ENCODE measurements at regions not wholly inside any gene's neighbourhood (a gene's known extent, or its start where the extent isn't known, plus 50 kb on each side); places are given as distances from the start of the nearest gene placed in this dataset.

GRCh38 chr15:29452881-29453731 is 183.5 kb upstream of the NSMCE3 start:
- Histone ChIP-seq H3K4me3 (ENCODE audit: low read length) (no peak overlapping the region), H3K27ac (ENCODE audit: low read length) (no peak overlapping the region), H3K4me1 (ENCODE audit: control insufficient read depth, low read depth, low read length) (peaks cover 4% of the 10 kb centered on the region), H3K9ac (ENCODE audit: low read length) (no peak overlapping the region), H3K36me3 (ENCODE audit: control insufficient read depth, low read depth, low read length) (no peaks in the 10 kb centered on the region), H3K27me3 (ENCODE audit: control insufficient read depth, insufficient read depth, low read length) (no peaks in the 10 kb centered on the region), H3K9me3 (ENCODE audit: control insufficient read depth, low read depth, low read length) (no peaks in the 10 kb centered on the region)

- Histone ChIP-seq H3K4me3 (ENCODE audit: low read length) (no peak overlapping the region), H3K4me1 (ENCODE audit: control insufficient read depth, low read depth, low read length) (peaks cover 4% of the 10 kb centered on the region), H3K36me3 (ENCODE audit: control insufficient read depth, low read depth, low read length) (no peaks in the 10 kb centered on the region), H3K9me3 (ENCODE audit: control insufficient read depth, low read depth, low read length) (no peaks in the 10 kb centered on the region), H3K9ac (ENCODE audit: low read length) (no peak overlapping the region), H3K27me3 (ENCODE audit: control insufficient read depth, insufficient read depth, low read length) (no peaks in the 10 kb centered on the region), H3K27ac (ENCODE audit: low read length) (no peak overlapping the region)
Measured at GRCh38 chr15:29451201-29451781, 181.7 kb upstream of the NSMCE3 start.

GRCh38 chr15:29449136-29449535 is 179.5 kb upstream of the NSMCE3 start:
- Histone ChIP-seq H3K9me3 (ENCODE audit: control insufficient read depth, low read depth, low read length) (no peaks in the 10 kb centered on the region), H3K9ac (ENCODE audit: low read length) (no peak overlapping the region), H3K36me3 (ENCODE audit: control insufficient read depth, low read depth, low read length) (no peaks in the 10 kb centered on the region), H3K27me3 (ENCODE audit: control insufficient read depth, insufficient read depth, low read length) (no peaks in the 10 kb centered on the region), H3K4me3 (ENCODE audit: low read length) (no peak overlapping the region), H3K4me1 (ENCODE audit: control insufficient read depth, low read depth, low read length) (peaks cover 4% of the 10 kb centered on the region), H3K27ac (ENCODE audit: low read length) (no peak overlapping the region)

GRCh38 chr15:29448320-29448719 is 178.7 kb upstream of the NSMCE3 start:
- Histone ChIP-seq H3K4me3 (ENCODE audit: low read length) (no peak overlapping the region), H3K9me3 (ENCODE audit: control insufficient read depth, low read depth, low read length) (no peaks in the 10 kb centered on the region), H3K27me3 (ENCODE audit: control insufficient read depth, insufficient read depth, low read length) (no peaks in the 10 kb centered on the region), H3K27ac (ENCODE audit: low read length) (no peak overlapping the region), H3K9ac (ENCODE audit: low read length) (no peak overlapping the region), H3K36me3 (ENCODE audit: control insufficient read depth, low read depth, low read length) (no peaks in the 10 kb centered on the region), H3K4me1 (ENCODE audit: control insufficient read depth, low read depth, low read length) (peaks cover 4% of the 10 kb centered on the region)

GRCh38 chr15:29446480-29446879 is 176.9 kb upstream of the NSMCE3 start:
- Histone ChIP-seq H3K9ac (ENCODE audit: low read length) (no peak overlapping the region), H3K36me3 (ENCODE audit: control insufficient read depth, low read depth, low read length) (no peaks in the 10 kb centered on the region), H3K4me1 (ENCODE audit: control insufficient read depth, low read depth, low read length) (no peaks in the 10 kb centered on the region), H3K27me3 (ENCODE audit: control insufficient read depth, insufficient read depth, low read length) (no peaks in the 10 kb centered on the region), H3K4me3 (ENCODE audit: low read length) (no peak overlapping the region), H3K9me3 (ENCODE audit: control insufficient read depth, low read depth, low read length) (no peaks in the 10 kb centered on the region), H3K27ac (ENCODE audit: low read length) (no peak overlapping the region)

GRCh38 chr15:29442532-29442931 is 172.9 kb upstream of the NSMCE3 start:
- H3K36me3 ChIP-seq (ENCODE audit: control insufficient read depth, low read depth, low read length): no peaks in the 10 kb centered on the region
- no peak overlapping the region for H3K4me3 ChIP-seq (ENCODE audit: low read length)
- H3K27ac ChIP-seq (ENCODE audit: low read length): no peak overlapping the region
- no peaks in the 10 kb centered on the region for H3K4me1 ChIP-seq (ENCODE audit: control insufficient read depth, low read depth, low read length)
- no peak overlapping the region for H3K9ac ChIP-seq (ENCODE audit: low read length)
- H3K27me3 ChIP-seq (ENCODE audit: control insufficient read depth, insufficient read depth, low read length): no peaks in the 10 kb centered on the region
- no peaks in the 10 kb centered on the region for H3K9me3 ChIP-seq (ENCODE audit: control insufficient read depth, low read depth, low read length)

GRCh38 chr15:29440541-29440940 is 170.9 kb upstream of the NSMCE3 start:
- H3K27ac ChIP-seq (ENCODE audit: low read length): no peak overlapping the region
- H3K27me3 ChIP-seq (ENCODE audit: control insufficient read depth, insufficient read depth, low read length): no peaks in the 10 kb centered on the region
- H3K4me1 ChIP-seq (ENCODE audit: control insufficient read depth, low read depth, low read length): no peaks in the 10 kb centered on the region
- no peaks in the 10 kb centered on the region for H3K9me3 ChIP-seq (ENCODE audit: control insufficient read depth, low read depth, low read length)
- H3K9ac ChIP-seq (ENCODE audit: low read length): no peak overlapping the region
- H3K4me3 ChIP-seq (ENCODE audit: low read length): no peak overlapping the region
- H3K36me3 ChIP-seq (ENCODE audit: control insufficient read depth, low read depth, low read length): no peaks in the 10 kb centered on the region

GRCh38 chr15:29438703-29439055 is 169.1 kb upstream of the NSMCE3 start:
- no peak overlapping the region for H3K27ac ChIP-seq (ENCODE audit: low read length)
- no peak overlapping the region for H3K9ac ChIP-seq (ENCODE audit: low read length)
- H3K36me3 ChIP-seq (ENCODE audit: control insufficient read depth, low read depth, low read length): no peaks in the 10 kb centered on the region

GRCh38 chr15:29437888-29438702 is 168.5 kb upstream of the NSMCE3 start:
- no peak overlapping the region for H3K27ac ChIP-seq (ENCODE audit: low read length)
- no peak overlapping the region for H3K4me3 ChIP-seq (ENCODE audit: low read length)

More at GRCh38 chr15:29438703-29439055, 169.1 kb upstream of the NSMCE3 start:
- no peaks in the 10 kb centered on the region for H3K9me3 ChIP-seq (ENCODE audit: control insufficient read depth, low read depth, low read length)
- peaks cover 8% of the 10 kb centered on the region for H3K4me1 ChIP-seq (ENCODE audit: control insufficient read depth, low read depth, low read length)
- no peak overlapping the region for H3K4me3 ChIP-seq (ENCODE audit: low read length)
- no peaks in the 10 kb centered on the region for H3K27me3 ChIP-seq (ENCODE audit: control insufficient read depth, insufficient read depth, low read length)

GRCh38 chr15:29435811-29436210 is 166.2 kb upstream of the NSMCE3 start:
- no peaks in the 10 kb centered on the region for H3K36me3 ChIP-seq (ENCODE audit: control insufficient read depth, low read depth, low read length)
- H3K4me1 ChIP-seq (ENCODE audit: control insufficient read depth, low read depth, low read length): peaks cover 8% of the 10 kb centered on the region
- no peak overlapping the region for H3K9ac ChIP-seq (ENCODE audit: low read length)
- H3K27me3 ChIP-seq (ENCODE audit: control insufficient read depth, insufficient read depth, low read length): no peaks in the 10 kb centered on the region
- no peaks in the 10 kb centered on the region for H3K9me3 ChIP-seq (ENCODE audit: control insufficient read depth, low read depth, low read length)
- H3K27ac ChIP-seq (ENCODE audit: low read length): no peak overlapping the region
- H3K4me3 ChIP-seq (ENCODE audit: low read length): no peak overlapping the region

More at GRCh38 chr15:29437888-29438702, 168.5 kb upstream of the NSMCE3 start:
- Histone ChIP-seq H3K36me3 (ENCODE audit: control insufficient read depth, low read depth, low read length) (no peaks in the 10 kb centered on the region), H3K9me3 (ENCODE audit: control insufficient read depth, low read depth, low read length) (no peaks in the 10 kb centered on the region), H3K4me1 (ENCODE audit: control insufficient read depth, low read depth, low read length) (peaks cover 8% of the 10 kb centered on the region), H3K27me3 (ENCODE audit: control insufficient read depth, insufficient read depth, low read length) (no peaks in the 10 kb centered on the region), H3K9ac (ENCODE audit: low read length) (no peak overlapping the region)

- peaks cover 8% of the 10 kb centered on the region for H3K4me1 ChIP-seq (ENCODE audit: control insufficient read depth, low read depth, low read length)
- H3K9ac ChIP-seq (ENCODE audit: low read length): no peak overlapping the region
- H3K9me3 ChIP-seq (ENCODE audit: control insufficient read depth, low read depth, low read length): no peaks in the 10 kb centered on the region
- no peaks in the 10 kb centered on the region for H3K27me3 ChIP-seq (ENCODE audit: control insufficient read depth, insufficient read depth, low read length)
- H3K36me3 ChIP-seq (ENCODE audit: control insufficient read depth, low read depth, low read length): no peaks in the 10 kb centered on the region
- no peak overlapping the region for H3K4me3 ChIP-seq (ENCODE audit: low read length)
- H3K27ac ChIP-seq (ENCODE audit: low read length): no peak overlapping the region
Measured at GRCh38 chr15:29434280-29434679, 164.7 kb upstream of the NSMCE3 start.

Measured in iPS-18a (cell line).